Tibial nerve (tissue), 3 donors: ENCODE measurements at regions not wholly inside any gene's neighbourhood (a gene's known extent, or its start where the extent isn't known, plus 50 kb on each side); places are given as distances from the start of the nearest gene placed in this dataset.

Source experiments
- POLR2A ChIP-seq, 2 donors: fragments of 450-650 bp; IDR thresholded peaks; one replicate each; pipeline ENCODE4 v1.6.1; 2017; ENCODE audit warnings: antibody characterized with exemption in 2 of 2, mild to moderate bottlenecking in 2 of 2, moderate library complexity in 2 of 2
- TF ChIP-seq, protein P1 (sequence below), 5 experiments: fragments of 200-600 bp in 3 of 5; fragments of 450-650 bp in 2 of 5; sonication (generic) in 3 of 5; IDR thresholded peaks; one replicate each; pipeline ENCODE4 v1.5.1; 2016 to 2019; ENCODE audit warnings: antibody characterized with exemption in 5 of 5, mild to moderate bottlenecking in 3 of 5, moderate library complexity in 2 of 5

DNA sequence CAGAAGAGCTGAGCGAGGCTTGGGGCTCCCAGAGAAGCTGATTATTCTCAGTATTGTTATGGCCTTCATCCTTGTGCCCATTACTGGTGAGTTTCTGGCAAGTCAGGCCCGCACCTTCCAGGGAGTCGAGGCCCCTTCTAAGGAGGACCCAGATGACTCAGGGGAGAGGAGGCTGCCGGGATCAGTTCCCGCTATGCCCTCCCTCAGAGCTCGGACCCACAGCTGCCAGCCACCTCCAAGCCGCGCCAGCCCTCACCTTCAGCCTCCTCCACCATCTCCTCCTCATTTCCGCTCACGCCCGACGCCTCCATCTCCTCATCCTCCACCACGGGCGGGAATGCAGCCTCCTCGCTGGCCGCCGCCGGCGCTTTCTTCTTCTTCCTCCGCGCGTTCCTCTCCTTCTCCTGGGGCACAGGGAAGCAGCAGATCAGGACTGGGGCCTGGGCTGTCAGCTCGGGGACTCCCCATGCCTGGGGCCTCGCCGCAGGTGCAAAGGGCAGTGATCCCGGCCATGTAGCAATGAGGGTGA lies 83.2 kb downstream of the RFLNA start:
- TF ChIP-seq, protein P1, sequence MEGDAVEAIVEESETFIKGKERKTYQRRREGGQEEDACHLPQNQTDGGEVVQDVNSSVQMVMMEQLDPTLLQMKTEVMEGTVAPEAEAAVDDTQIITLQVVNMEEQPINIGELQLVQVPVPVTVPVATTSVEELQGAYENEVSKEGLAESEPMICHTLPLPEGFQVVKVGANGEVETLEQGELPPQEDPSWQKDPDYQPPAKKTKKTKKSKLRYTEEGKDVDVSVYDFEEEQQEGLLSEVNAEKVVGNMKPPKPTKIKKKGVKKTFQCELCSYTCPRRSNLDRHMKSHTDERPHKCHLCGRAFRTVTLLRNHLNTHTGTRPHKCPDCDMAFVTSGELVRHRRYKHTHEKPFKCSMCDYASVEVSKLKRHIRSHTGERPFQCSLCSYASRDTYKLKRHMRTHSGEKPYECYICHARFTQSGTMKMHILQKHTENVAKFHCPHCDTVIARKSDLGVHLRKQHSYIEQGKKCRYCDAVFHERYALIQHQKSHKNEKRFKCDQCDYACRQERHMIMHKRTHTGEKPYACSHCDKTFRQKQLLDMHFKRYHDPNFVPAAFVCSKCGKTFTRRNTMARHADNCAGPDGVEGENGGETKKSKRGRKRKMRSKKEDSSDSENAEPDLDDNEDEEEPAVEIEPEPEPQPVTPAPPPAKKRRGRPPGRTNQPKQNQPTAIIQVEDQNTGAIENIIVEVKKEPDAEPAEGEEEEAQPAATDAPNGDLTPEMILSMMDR (IDR thresholded peaks at IDR 0.05) = no peak
- TF ChIP-seq POLR2A (IDR thresholded peaks at IDR 0.05) = no peak
